Fibroblast of skin of right quadriceps (primary cell): ENCODE measurements at regions not wholly inside any gene's neighbourhood (a gene's known extent, or its start where the extent isn't known, plus 50 kb on each side); places are given as distances from the start of the nearest gene placed in this dataset.
"Not testable (repeated sequence)": the region's sequence is repeated elsewhere in the genome, so short reads cannot be mapped to it uniquely, and the experiment has no call there.

Experiments used
- DNase-seq: peaks from one replicate; pipeline ENCODE4 v3.0.0-alpha.2; 2013

GRCh38 chr18:60060026-60060425, 160.2 kb downstream of the PMAIP1 start:
- no peak for DNase-seq

GRCh38 chr18:60059216-60059615, 159.4 kb downstream of the PMAIP1 start:
- DNase-seq, result no peak

DNA sequence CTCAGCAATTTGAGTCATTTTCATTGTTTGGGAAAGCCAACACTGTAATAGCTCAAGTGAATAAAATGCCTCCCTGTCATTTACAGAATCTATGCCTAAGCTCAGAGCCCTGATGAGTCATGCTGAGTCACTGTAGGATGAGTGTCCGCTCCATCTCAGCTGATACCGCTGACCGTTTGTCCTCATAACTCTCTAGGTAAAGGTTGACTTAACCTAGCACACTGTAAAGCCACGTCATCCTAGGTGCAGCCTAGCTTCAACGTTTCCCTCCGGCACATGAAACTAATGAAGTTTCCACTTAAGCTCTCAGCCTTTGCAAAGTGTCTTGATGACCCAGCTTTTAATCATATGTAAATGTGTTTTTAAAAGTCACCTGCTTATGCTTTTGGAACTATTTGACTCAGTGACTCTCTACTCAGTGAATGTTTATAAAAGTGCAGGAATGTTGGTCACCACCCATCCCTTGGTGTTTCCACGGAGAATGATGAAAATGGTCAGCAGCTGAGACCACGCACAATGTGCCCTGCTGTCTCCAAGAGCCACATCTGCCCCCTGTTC, 154.0 kb downstream of the PMAIP1 start:
- DNase-seq, result peak; percentile 94

DNA sequence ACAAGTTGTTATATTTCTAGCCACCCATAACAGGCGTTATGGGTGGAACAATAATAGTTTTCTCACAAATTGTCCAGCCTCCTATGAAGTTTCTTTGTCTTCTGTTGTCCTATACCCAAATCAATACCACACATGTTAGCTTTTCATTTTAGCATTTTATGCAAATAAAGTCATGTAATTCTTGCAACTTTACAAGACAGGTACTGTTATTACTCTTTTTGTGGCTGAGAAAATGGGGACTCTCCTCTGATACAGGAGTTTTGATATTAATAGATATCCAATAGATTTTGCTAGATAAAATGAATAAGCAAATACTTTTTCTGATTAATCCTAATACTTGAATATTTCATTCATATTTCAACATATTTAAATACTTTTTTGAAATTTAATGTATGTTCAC, 151.0 kb downstream of the PMAIP1 start:
- no peak for DNase-seq

DNA sequence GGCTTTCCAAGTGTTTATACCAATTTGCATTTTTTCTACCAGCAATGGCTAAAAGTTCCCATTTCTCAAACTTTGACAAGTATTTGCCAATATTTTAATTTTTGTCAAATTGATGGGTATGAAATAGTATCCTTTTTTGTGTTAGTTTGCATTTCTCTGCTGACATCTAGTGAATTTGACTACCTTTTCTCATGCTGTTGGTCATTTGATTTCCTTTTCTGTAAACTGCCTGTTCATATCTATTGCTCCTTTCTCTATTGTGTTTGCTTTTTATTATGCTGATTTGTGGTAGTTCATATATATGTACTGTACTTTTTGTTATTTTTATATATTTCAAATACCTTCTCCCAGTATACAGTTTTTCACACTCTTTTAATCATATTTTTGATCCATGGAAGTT, 149.4 kb downstream of the PMAIP1 start:
- DNase-seq, result no peak

GRCh38 chr18:60047556-60047955, 147.8 kb downstream of the PMAIP1 start:
- DNase-seq, result peak; percentile 57

- peak; percentile 93 for DNase-seq
Measured at GRCh38 chr18:60044290-60045006, 144.7 kb downstream of the PMAIP1 start.

DNA sequence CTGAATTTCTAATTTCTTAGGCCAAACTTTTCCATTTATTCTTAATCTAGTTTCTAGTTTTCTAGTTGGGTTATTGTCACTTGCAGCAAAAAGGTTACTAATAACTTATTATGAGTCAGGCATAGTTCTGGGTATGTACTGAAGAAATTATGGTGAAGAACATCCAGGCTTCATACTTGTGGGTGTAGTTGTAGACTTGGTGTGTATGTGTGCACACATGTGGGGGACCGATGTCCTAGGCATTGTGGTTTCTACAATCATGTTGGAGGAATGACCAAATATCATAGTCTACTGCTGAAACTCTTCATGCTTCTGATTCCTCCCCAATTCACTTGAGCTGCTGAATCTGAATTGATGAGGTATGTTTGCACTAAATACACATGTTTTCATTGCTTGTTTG, 141.2 kb downstream of the PMAIP1 start:
- peak; percentile 79 for DNase-seq

GRCh38 chr18:60038731-60039130, 138.9 kb downstream of the PMAIP1 start:
- DNase-seq, result peak; percentile 66

DNA sequence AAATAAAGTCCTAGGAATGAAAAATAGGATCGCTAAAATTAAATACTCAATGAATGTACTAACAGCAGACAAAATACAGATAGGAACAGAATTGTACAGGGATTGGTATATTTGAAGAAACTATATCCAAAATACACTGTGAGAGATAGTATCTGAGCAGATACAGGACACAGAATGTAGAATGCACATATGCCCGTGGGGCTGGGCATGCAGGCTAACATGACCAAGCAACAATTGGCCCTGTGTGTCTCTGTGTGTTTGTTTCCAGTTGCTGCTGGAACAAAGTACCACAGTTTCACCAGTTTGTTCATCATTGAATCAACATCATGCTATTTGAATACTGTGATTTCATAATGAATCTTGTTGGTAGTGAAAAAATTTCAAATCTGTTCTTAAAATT, 127.6 kb downstream of the PMAIP1 start:
- no peak for DNase-seq

- peak; percentile 34 for DNase-seq
Measured at GRCh38 chr18:60024857-60025256, 125.1 kb downstream of the PMAIP1 start.

DNA sequence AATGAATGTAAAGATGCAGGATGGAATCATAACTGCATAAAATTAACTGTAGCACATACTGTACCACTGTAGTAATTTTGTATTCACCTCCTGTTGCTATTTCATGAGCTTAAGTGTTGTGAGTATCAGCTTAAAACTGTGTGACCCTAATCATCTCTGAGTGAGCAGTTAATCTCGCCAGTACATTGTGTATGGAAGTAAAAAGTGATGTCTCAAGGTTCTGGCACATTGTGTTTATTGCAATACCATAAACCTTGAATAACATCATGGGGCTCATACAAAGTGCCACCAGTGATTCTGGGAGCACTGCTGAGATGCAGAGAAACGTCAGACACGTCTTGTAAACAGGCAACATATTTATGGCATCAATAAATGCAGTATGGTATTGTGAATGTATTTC, 124.5 kb downstream of the PMAIP1 start:
- no peak for DNase-seq

- peak; percentile 62 for DNase-seq
Measured at GRCh38 chr18:60022671-60023276, 123.0 kb downstream of the PMAIP1 start.

DNA sequence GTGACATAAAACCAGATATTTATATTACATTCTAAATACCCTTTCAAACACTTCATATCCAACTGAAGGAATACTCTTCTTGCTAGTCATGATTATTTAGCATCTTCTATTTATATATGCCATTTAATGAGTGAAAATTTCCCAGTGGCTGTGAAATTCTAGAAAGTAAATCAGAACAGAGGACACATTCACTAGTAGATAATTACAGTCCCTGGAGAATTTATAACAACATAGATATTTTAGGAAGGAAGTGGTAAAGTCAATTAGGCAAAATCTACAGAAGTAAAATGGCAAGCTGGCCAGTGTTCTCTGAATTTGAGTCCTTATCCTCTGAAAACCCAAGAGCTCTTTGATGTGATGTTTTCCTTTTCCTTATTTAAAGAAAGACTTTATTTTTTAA, 121.8 kb downstream of the PMAIP1 start:
- DNase-seq, result peak; percentile 53

- peak; percentile 77 for DNase-seq
Measured at GRCh38 chr18:60020107-60020925, 120.5 kb downstream of the PMAIP1 start.

GRCh38 chr18:60019463-60019840, 119.7 kb downstream of the PMAIP1 start:
- DNase-seq, result peak; percentile 95

- DNase-seq, result peak; percentile 73
Measured at GRCh38 chr18:60018618-60019462, 119.0 kb downstream of the PMAIP1 start.

DNA sequence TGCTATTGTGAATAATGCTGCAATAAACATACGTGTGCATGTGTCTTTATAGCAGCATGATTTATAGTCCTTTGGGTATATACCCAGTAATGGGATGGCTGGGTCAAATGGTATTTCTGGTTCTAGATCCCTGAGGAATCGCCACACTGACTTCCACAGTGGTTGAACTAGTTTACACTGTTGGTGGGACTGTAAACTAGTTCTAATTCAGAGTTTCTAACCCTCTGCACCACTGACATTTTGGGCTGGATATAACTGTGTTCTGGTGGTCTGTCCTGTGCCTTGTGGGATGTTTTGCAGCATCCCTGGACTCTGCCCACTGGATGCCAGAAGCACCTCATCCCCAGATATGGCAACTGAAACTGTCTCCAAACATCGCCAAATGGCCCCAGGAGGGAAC, 118.3 kb downstream of the PMAIP1 start:
- not testable (repeated sequence) for DNase-seq

- DNase-seq, result no peak
Measured at GRCh38 chr18:60017371-60017770, 117.6 kb downstream of the PMAIP1 start.

- not testable (repeated sequence) for DNase-seq
Measured at GRCh38 chr18:60015826-60016225, 116.0 kb downstream of the PMAIP1 start.

GRCh38 chr18:60013148-60013547, 113.4 kb downstream of the PMAIP1 start:
- DNase-seq, result not testable (repeated sequence)

DNA sequence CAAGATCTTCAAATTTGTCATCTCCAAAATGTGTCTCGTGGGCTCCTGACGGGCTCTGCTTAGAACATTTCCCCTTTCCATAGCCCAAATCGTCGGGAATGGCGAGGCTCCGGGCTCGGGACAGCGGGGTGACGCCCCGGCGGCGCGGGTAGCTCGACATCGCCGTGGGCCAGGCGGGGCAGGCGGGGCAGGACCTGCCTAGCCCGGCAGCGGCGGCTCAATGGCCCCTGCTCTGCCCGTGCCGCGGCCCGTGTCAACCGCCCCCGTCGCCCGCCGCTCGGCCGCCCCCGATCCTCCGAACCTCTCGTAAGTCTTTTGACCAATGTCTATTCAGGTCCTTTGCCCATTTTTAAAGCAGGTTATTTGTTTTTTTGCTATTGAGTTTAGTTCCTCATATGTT, 111.2 kb downstream of the PMAIP1 start:
- no peak for DNase-seq

- DNase-seq, result no peak
Measured at GRCh38 chr18:60010513-60010912, 110.7 kb downstream of the PMAIP1 start.
